PFSK-1 (cell line): ENCODE measurements at regions not wholly inside any gene's neighbourhood (a gene's known extent, or its start where the extent isn't known, plus 50 kb on each side); places are given as distances from the start of the nearest gene placed in this dataset.

Experiments
- FOXP2 ChIP-seq: optimal IDR thresholded peaks from 2 replicates; pipeline ENCODE3; 2011; ENCODE audit warnings: borderline replicate concordance, control low read depth, inconsistent platforms; ENCODE audit not compliant: insufficient read depth; ENCODE audit errors: extremely low read length, extremely low read depth
- POLR2AphosphoS5 ChIP-seq: IDR thresholded peaks from 2 replicates; pipeline ENCODE4 v1.6.1; 2012; ENCODE audit warnings: low read depth, mild to moderate bottlenecking, control low read depth, low read length, moderate library complexity
- SIN3A ChIP-seq: IDR thresholded peaks from 2 replicates; pipeline ENCODE4 v1.6.1; 2012; ENCODE audit warnings: mild to moderate bottlenecking, low read length, moderate library complexity, borderline replicate concordance; ENCODE audit not compliant: insufficient read depth
- TAF1 ChIP-seq: IDR thresholded peaks from 2 replicates; pipeline ENCODE4 v1.6.1; 2012; ENCODE audit warnings: low read length, control low read depth, borderline replicate concordance; ENCODE audit not compliant: insufficient read depth
- TF ChIP-seq, protein P1 (sequence below), 2 experiments: IDR thresholded peaks; 2 replicates each; pipeline versions ENCODE4 v1.6.1 to v1.8.0; 2011 to 2012; ENCODE audit warnings: low read depth in 2 of 2, low read length in 2 of 2, control low read depth in 1 of 2, inconsistent platforms in 1 of 2, mild to moderate bottlenecking in 1 of 2, moderate library complexity in 1 of 2; ENCODE audit not compliant: insufficient read depth in 1 of 2

DNA sequence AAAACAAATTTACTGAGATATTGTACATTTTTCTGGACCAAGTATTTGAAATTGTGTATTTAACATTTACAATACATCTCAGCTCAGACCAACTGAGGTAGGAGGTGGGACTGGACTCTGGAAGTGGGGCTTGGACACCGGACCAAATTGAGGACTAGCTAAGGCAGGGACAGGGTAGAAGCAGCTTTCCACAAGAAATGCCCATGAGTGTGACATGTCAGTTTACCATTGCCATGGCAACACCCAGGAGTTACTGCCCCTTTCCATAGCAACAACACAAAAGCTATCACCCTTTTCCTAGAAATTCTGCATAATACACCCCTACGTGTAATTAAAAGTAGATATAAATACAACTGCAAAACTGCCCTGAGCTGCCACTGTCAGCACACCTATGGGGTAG lies 191.5 kb upstream of the ASIC2 start:
- no peak for TF ChIP-seq POLR2AphosphoS5
- TF ChIP-seq SIN3A, result no peak
- no peak for TF ChIP-seq TAF1
- TF ChIP-seq, protein P1, sequence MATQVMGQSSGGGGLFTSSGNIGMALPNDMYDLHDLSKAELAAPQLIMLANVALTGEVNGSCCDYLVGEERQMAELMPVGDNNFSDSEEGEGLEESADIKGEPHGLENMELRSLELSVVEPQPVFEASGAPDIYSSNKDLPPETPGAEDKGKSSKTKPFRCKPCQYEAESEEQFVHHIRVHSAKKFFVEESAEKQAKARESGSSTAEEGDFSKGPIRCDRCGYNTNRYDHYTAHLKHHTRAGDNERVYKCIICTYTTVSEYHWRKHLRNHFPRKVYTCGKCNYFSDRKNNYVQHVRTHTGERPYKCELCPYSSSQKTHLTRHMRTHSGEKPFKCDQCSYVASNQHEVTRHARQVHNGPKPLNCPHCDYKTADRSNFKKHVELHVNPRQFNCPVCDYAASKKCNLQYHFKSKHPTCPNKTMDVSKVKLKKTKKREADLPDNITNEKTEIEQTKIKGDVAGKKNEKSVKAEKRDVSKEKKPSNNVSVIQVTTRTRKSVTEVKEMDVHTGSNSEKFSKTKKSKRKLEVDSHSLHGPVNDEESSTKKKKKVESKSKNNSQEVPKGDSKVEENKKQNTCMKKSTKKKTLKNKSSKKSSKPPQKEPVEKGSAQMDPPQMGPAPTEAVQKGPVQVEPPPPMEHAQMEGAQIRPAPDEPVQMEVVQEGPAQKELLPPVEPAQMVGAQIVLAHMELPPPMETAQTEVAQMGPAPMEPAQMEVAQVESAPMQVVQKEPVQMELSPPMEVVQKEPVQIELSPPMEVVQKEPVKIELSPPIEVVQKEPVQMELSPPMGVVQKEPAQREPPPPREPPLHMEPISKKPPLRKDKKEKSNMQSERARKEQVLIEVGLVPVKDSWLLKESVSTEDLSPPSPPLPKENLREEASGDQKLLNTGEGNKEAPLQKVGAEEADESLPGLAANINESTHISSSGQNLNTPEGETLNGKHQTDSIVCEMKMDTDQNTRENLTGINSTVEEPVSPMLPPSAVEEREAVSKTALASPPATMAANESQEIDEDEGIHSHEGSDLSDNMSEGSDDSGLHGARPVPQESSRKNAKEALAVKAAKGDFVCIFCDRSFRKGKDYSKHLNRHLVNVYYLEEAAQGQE (IDR thresholded peaks at IDR 0.05; ENCODE audit: insufficient read depth in 1 of 2, low read depth in 2 of 2, low read length in 2 of 2), result no peak
- no peak for TF ChIP-seq FOXP2

DNA sequence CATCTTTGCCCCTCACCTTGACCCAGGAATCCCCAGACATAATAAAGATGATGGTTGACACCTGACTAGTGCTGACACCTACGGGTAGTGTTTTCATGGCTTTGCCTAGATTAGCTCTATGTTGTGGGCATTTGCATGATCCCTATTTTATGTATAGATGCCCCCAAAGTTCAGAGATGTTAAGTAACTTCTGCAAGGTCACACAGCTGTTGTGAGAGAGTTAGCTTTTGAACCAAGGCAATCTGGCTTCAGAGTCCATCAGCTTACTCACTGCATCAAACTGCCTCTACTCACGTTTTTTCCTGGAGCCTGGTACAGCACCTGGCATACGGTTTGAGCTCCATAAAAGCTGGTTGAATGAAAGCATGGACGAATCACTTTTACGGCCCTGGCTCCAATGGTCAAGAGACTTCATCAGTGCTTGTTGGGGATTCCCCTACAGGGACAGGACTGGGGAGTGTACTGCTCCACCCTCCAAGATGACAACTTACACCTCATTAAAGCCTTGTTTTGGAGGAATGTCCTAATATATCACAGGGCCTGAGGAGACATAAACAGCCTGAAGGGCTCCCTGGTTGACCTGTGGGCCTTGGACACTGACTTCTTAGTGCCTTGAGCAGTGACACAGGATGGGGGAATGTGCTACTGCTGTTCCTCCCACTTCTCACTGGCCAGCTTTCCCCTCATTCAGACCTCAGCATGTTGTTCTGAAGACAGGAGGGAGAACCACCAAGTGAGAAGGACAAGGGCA lies 193.2 kb upstream of the ASIC2 start:
- TF ChIP-seq, protein P1 (IDR thresholded peaks at IDR 0.05; ENCODE audit: insufficient read depth in 1 of 2, low read depth in 2 of 2, low read length in 2 of 2), result no peak
- TF ChIP-seq TAF1 (no peak), FOXP2 (no peak)

DNA sequence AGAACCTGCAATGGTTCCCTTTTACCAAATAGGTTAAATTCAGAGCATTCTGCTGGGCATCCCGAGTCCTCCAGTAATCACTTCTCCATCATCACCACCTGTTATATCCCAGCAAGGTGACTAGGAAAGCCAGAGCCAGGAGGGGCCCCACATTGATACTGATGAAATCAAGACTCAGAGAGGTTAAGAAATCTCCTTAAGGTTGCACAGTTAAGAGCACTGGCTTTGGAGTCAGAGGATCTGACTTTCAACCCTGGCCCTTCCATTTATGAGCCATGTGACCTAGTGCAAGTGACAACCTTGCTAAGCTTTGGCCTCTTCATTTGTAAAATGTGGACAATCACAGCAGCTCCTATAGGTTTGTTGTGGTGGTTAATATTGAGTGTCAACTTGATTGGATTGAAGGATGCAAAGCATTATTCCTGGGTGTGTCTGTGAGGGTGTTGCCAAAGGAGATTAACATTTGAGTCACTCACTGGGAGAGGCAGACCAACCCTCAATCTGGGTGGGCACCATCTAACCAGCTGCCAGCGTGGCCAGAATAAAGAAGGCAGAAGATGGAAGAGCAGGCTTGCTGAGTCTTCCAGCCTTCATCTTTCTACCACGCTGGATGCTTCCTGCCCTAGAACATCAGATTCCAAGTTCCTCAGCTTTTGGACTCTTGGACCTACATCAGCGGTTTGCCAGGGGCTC lies 194.2 kb upstream of the ASIC2 start:
- TF ChIP-seq, protein P1 (IDR thresholded peaks at IDR 0.05; ENCODE audit: insufficient read depth in 1 of 2, low read depth in 2 of 2, low read length in 2 of 2), result no peak
- TF ChIP-seq POLR2AphosphoS5 (no peak), TAF1 (no peak)

DNA sequence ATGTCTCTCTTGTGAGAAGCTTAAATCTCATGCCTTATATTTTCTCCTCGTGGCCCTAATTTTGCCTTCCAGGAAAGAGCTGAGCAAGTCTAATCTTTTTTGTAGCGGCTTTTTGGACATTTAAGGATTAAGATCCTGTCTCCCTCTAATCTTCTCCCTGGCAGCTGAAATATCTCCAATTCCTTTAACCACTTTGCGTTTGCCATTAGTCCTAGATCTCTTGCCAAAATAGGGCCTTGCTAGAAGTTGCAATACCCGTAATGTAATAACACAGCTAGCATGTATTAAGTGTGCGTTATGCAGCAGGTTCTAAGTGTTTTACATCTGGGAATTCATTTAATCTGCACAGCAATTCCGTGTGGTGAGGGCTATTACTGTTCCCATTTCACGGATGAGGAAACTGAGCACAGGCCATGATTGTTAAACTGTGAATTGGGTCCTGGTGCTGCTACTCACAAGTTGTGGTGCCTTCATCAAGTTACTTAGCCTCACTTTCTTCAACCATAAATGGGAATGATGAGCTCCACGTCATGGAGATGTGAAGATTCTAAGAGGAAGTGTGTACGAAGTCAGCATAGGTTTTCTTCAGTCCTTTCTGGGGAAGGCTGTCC lies 198.9 kb upstream of the ASIC2 start:
- TF ChIP-seq, protein P1 (IDR thresholded peaks at IDR 0.05; ENCODE audit: insufficient read depth in 1 of 2, low read depth in 2 of 2, low read length in 2 of 2), result no peak
- TF ChIP-seq FOXP2 (no peak), TAF1 (no peak), SIN3A (no peak), POLR2AphosphoS5 (no peak)
